GM18507 (cell line): ENCODE measurements at regions not wholly inside any gene's neighbourhood (a gene's known extent, or its start where the extent isn't known, plus 50 kb on each side); places are given as distances from the start of the nearest gene placed in this dataset.

Experiments
- DNase-seq: peaks from one replicate; pipeline ENCODE4 v3.0.0; 2011; ENCODE audit warnings: low read depth; ENCODE audit not compliant: insufficient read length; ENCODE audit errors: extremely low spot score
- FAIRE-seq: peaks from 2 replicates; lab custom pipeline; 2011; peaks lifted over from hg19 to GRCh38; lab: Jason Lieb, UNC

DNA sequence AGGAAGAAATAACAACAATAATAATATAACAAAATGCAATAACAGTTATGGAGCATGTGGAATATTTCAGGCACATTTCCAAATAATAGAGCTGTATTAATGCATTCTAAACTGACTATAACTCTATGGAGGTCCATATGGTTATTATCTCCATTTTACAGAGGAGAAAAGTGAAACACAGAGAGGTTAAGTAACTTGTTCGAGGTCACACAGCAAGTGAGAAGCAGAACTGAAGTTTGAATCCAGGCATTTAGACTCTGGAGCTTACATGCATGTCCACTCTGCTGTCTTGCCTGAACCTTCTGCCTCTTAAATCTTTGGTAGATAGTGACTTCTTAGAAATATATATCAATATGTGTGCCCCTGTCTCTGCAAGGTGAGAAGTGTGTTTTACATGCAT lies 350.8 kb downstream of the GADD45G start:
- FAIRE-seq (no peak), DNase-seq (no peak)

DNA sequence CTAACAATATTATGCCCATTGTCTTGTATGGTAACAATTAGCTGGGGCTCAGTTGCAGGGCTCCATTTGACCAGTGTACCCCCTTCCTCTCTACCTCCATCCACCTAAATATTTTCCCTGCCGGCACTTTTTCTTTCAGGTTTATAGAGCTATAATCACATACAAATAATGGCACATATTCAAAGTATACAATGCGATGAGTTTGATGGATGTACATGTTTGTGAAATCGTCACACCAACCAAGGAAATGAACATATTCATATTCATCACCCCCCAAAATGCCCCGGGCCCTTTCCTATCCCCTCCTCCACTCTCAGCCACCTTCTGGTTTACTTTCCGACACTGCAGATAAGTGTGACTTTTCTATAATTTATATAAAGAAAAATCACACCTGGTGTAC lies 351.5 kb downstream of the GADD45G start:
- DNase-seq (no peak), FAIRE-seq (no peak)

DNA sequence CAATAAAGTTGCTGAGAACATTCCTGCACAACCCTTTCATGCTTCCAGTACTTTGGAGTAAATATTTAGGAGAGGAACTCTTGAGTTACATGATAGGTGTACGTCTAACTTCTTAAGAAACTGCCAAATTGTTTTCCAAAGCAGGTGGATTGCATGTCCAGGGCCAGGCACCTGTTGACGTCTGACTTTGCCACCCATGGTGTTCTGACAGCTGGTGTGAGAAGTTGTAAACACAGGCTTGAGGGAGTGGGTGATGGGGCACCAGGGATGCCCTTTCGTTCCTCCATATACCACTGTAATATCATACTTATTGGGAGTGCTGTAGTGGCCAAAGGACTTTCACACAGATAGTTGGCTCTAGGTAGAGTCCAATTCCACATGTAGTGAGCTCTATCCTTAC lies 352.1 kb downstream of the GADD45G start:
- no peak for DNase-seq
- FAIRE-seq = no peak

DNA sequence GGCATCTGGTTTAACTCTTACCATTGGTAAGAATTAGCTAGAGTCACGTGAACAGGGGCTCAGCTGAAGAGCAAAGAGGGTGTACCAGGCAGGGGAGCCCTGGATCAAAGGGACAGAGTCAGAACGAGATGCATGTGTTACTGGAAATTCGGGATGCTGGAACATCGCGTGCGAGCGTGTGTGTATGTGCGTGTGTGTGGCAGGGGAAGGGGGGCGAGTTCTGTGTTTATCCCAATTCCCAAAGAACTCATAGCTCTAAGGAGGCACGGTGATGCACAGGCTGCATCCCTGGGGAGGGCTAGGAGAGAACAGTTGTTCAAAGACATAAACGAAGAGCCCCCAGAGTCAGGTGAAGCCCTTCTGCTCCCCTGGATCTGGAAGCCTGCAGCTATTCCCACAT lies 353.3 kb downstream of the GADD45G start:
- FAIRE-seq = no peak
- no peak for DNase-seq

DNA sequence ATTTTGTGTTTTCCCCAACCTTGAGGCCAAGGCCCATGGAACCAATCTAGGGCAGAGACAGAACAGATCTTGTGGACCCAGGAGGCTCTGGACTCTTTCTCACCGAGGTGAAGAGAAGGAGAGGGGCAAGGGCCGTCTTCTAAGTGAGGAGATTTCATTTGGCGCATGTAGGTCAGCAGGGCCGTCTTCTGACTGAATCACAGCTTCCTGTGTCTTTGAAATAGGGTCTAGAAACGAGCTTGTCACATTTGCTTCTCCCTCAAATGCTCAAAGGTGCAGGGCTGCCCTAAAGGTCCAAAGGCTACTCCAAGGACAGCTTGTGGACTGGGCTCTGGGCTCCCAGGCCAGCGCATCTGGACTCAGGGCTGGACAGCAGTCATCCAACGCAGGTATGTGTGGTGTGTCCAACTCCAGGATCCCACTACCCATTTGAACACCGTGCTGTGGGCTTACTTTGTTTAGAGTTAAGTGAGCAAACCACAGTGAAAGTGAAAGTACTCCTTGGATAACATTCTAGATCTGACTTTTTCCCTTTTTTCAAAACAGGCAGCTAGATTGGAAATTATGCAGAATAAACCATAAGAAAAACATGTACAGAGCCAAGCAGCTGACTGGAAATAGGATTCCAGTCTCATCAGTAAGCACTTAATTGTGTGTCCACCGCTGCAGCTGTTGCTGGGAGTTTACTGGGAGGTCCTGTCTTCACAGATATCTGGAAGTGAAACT lies 357.0 kb downstream of the GADD45G start:
- DNase-seq (no peak), FAIRE-seq (no peak)

DNA sequence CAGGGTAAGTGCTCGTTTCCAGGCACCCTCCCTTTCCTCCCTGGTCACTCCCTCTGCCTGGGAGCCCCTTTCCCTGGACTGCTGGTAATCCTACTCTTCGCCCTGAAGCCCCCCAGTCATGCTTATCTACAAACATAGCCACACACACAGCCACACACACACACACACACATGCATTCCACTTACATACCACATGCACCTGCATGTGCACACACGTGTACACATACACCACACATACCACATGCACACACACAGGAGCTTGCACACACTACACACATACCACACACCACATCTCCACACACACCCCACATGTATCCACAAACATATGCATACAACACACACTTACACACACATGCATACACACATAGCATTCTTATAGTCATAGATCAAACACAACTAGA lies 358.5 kb downstream of the GADD45G start:
- DNase-seq = no peak

DNA sequence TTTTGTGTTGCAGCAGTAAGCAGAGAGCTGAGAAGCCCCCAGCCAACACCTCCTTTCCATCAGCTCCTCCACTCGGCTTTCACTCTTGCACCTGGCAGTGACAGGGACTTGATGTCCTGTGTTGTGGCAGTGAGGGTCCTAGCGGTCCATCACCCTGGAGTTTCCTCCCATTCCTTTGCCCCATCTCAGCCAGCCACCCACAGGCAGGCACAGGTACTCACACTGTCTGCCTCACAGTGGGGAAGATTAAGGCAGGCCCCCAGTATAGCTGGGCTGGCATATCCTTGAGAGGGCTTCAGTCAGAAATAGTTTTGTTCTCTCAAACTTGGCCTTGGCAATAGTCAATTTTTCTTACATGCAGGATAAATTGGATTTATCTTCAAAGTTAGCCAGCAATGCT lies 362.7 kb downstream of the GADD45G start:
- FAIRE-seq (no peak), DNase-seq (no peak)

More for the DNA sequence above, 358.5 kb downstream of the GADD45G start:
- no peak for FAIRE-seq

DNA sequence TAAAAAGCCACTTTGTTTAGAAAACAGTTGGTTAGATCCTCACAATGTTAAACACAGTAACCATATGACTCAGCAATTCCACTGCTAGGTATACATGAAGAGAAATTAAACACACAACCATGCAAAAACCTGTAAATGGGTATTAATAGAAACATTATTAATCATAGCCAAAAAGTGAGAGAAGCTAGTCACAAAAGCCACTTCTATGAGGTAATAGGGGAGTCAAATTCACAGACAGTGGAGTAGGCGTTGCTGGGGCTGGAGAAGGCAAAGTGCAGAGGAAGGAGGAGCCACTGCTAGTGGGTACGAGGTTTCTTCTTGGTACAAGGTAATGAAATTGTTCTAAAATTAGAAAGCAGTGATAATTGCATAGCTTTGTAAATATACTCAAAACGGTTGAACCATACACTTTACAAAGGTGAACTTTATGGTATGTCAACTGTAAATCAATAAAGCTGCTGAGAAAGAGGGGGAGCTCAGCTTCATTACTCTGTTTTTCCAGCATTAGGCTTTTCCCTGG lies 364.4 kb downstream of the GADD45G start:
- no peak for DNase-seq
- FAIRE-seq = no peak

DNA sequence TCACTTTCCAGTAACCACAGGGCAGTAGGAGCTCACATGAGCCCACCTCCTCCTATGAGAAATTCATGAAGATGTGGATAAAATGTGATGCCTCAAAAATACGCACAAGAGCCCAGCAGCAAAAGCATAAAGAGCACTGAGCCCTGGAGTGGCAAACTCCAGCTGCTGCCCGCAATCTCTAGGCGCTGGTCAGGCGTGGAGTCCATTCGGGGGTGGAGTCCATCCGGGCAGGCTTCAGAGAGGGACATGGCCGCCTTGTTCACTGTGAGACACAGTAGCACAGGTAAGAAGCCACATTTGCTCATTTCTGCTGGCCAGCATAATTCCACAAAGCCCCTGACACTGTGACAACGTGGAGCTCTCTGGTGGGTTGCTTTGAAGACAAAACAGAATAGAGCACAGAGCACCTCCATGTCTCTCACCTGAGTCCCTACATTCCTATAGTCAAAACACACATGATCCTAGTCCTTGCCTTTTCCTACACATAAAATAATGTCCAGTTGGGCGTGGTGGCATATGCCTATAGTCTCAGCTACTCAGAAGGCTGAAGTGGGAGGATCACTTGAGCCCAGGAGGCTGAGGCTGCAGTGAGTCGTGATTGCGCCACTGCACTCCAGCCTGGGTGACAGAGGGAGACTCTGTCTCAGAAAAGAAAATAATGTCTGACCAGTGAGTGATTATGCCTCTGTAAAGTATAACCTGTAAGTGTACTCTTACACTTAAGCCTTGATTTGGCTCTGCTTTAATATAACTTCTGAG lies 365.2 kb downstream of the GADD45G start:
- FAIRE-seq = no peak
- no peak for DNase-seq

DNA sequence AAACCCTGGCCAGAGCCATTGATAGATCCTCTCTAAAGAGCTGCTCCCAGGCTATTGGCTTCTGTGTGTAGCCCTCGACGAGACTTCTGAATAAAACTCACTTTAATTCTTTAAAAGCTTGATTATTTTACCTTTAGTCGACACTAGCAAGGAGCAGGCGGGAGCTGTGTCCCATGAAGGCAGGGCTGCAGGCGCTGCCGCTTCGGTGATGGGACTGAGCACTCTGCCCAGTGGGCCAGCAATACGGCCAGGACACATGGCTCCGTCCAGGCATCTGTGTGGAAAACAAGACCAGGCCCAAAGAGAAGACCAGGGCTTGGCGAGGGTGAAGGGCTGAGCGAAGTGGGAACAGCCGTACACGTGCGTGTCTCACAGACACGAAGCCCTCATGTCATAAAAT lies 365.9 kb downstream of the GADD45G start:
- FAIRE-seq (no peak), DNase-seq (no peak)

DNA sequence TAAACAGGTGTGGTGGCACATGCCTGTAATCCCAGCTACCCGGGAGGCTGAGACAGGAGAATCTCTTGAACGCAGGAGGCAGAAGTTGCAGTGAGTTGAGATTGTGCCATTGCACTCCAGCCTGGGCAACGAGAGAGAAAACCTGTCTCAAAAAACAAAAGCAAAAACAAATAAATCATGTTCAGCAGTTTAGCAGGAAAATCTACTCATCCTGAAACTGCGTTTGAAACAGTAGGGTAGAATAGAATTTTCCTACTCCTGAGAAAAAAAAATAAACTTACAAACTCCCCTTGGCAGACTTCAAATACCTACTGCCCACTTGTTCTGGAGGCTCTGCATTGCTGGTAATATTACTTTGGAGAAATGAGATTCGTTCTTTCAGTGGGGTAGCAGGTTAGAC lies 367.7 kb downstream of the GADD45G start:
- FAIRE-seq = no peak

DNA sequence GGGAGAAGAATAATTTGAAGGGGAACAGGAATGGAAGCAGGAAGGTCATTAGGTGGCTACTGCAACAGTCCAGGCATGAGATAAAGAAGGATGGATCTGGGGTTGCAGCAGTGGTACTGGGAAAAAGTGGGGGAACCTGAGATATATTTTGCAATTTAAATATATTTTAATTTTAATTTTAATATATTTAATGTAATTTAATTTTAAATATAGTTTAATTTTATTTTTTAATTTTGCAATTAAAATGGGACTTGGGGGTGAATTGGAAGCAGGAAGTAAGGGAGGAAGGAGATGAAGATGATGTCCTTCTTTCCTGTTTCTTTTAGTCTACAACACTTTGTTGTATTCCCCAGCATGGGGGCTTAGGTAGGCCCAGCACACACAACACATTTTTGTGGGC lies 369.8 kb downstream of the GADD45G start:
- no peak for FAIRE-seq

More for the DNA sequence above, 367.7 kb downstream of the GADD45G start:
- no peak for DNase-seq

DNA sequence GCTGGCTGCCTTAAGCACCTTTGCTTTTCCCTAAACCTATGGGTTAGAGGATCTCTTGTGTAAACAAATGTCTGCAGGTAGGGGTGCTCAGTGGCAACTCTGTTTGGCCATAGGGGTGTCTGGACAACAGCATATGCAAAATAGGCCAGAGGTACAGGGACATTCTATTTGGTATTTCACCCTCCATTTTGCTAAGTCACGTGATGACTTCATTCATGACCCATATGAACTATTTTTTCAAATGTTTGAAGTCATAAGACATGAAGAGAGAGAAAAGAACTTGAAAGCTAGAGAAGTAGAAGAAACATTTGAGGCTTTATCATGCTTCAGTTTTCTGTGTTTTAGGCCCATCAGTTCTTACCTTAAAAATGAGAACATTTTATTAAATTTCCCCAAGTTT lies 370.2 kb downstream of the GADD45G start:
- FAIRE-seq (no peak), DNase-seq (no peak)

More for the DNA sequence above, 369.8 kb downstream of the GADD45G start:
- DNase-seq = no peak

DNA sequence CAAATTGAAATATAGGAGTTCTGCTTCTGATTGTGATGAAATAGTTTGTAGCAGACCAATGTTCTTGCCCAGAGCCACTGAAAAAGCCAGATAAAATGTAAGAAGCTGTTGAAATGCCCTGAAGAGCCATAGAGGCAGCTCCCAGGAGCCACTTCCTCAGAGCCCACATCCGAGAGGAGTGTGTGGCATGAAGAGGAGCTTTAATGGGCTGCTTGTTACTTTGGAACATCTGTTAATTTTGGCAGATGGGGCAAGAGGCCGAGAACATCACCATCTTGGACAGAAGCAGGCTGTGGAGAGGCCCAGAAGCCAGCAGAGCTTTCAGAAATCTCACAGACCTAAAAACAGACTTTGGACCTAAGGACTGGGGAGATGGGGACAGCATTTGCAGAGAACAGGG lies 370.8 kb downstream of the GADD45G start:
- FAIRE-seq = no peak

DNA sequence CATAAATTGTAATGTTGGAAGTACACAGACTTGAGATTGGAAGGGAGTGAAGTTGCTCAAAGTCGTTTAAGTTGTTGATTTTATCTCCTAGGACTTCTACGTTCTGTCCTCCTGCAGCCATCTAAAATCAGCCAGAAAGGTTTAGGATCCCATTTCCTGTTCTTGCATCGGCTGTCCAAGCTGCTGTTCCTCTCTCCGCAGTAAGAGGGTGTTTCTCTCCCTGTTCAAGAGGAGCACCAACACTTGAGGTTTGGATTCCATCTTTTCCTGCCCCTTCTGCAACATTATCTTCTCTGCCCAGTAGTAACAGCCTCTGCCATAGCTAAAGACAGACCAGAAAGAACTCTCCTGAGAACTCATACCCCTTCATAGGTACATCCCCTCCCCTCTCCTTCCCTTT lies 373.4 kb downstream of the GADD45G start:
- DNase-seq (no peak), FAIRE-seq (no peak)

More for the DNA sequence above, 370.8 kb downstream of the GADD45G start:
- no peak for DNase-seq

DNA sequence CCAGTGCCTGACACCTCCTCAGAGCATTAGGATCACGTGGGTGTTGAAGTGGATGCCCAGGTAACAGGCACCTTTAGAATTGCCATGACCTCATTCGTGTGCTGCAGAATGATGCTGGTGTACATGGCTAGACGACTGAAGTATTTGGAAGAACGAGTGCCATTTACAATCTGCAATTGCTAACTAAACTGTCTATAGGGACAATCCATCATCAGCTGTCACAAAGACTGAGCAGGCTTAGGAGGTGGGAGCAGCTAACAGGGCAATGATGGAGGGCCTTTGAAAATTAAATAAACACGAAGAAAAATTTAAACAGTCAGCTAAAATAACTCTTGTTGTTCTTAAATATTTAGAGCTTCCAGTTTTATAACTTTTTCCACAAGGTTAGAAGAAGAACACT lies 375.8 kb downstream of the GADD45G start:
- FAIRE-seq = no peak
- DNase-seq = no peak

DNA sequence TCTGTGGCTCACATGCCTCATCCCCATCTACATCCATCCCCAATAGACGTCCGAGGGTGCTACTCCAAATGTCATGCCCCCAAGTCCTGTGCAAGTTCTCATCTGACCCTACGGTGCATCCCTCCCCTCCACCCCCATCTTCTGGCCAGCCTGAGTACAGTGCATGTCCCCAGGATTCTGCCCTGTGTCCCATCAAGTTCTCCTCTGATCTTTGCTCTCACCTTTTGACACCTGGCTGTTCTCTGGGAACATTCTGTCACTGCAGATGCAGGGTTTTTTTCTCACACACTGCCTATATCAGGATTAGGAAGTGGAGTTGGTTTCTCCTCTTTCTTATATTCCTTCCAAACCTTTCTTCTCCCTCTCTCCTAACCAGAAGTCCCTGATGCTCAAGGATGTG lies 377.2 kb downstream of the GADD45G start:
- FAIRE-seq = no peak
- DNase-seq = no peak

DNA sequence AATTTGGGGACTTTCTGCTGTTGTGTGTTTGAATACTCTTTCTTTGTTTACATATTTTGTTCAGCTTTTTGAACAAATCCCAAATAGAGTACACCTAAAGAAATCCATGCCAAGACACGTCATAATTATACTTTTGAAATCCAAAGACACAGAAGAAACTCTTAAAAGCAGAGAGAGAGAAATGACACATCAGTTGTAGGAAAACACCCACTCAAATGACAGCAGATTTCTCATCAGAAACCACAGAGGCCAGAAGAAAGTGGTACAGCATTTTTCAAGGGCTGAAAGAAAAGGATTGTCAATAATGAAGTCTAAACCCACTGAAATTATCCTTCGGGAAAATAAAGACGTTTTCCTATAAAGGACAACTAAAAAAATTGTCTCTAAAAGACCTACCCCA lies 378.6 kb downstream of the GADD45G start:
- DNase-seq (no peak), FAIRE-seq (no peak)

DNA sequence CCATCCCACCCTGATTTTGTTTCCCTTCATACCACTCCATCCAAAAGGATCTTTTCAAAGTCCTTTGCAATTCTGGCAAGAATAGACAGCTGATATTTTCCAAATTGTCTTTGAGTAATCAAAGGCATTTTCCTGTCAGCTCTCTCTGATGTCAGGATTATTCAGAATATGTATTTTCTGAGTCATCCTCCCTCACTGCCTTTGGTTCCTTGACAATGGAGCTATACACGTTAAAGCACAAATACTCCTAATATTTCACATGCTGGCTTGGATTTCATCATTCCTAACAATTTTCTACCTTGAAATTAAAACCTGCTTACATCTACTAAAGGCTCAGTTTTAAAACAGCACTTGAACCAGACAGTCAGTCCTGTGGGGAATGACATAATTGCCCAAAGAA lies 379.4 kb downstream of the GADD45G start:
- FAIRE-seq (no peak), DNase-seq (no peak)

DNA sequence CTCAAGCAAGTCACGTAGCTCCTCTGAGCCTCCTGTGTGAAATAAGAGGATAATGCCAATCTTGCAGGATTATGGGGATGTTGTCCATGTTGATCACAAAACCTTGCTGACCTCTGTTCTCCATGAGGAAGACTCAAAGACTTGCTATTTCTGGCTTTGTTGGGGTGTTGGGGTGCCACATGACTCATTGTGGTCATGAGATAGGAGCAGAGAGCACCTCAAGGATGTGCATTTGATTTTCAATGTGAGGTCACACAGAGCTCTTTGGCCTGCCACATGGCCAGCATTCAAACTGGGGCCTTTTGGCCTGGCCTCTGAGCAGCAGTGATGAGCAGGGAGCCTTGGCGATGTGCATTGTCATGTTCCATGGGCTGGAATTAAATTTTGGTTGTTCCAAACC lies 380.3 kb downstream of the GADD45G start:
- DNase-seq (no peak), FAIRE-seq (no peak)

DNA sequence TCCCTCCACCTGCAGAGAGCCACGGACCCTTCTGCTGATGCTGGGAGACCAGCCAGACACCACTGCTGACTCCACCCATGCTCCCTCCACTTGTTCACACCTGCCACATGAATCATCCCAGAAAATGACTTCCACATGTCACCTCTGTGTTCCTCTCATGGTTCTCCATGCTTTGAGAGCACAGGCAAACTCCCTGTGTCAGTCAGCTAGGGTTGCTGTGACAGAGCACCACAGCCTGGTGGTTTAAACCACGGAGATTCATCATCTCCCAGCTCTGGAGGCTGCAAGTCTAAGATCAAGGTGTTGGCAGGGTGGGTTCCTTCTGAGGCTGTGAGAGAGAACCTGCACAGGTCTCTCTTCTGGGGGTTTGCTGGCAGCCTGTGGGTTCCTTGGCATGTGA lies 381.4 kb downstream of the GADD45G start:
- FAIRE-seq (no peak), DNase-seq (no peak)
